GM12873 (cell line): ENCODE measurements at regions not wholly inside any gene's neighbourhood (a gene's known extent, or its start where the extent isn't known, plus 50 kb on each side); places are given as distances from the start of the nearest gene placed in this dataset.

ENCODE experiments used
- CTCF ChIP-seq: IDR thresholded peaks from 2 replicates; pipeline ENCODE4 v1.5.1; 2012; ENCODE audit warnings: low read depth, mild to moderate bottlenecking, moderate library complexity, low read length, control low read depth; ENCODE audit not compliant: insufficient read depth; ENCODE audit errors: missing control alignments

DNA sequence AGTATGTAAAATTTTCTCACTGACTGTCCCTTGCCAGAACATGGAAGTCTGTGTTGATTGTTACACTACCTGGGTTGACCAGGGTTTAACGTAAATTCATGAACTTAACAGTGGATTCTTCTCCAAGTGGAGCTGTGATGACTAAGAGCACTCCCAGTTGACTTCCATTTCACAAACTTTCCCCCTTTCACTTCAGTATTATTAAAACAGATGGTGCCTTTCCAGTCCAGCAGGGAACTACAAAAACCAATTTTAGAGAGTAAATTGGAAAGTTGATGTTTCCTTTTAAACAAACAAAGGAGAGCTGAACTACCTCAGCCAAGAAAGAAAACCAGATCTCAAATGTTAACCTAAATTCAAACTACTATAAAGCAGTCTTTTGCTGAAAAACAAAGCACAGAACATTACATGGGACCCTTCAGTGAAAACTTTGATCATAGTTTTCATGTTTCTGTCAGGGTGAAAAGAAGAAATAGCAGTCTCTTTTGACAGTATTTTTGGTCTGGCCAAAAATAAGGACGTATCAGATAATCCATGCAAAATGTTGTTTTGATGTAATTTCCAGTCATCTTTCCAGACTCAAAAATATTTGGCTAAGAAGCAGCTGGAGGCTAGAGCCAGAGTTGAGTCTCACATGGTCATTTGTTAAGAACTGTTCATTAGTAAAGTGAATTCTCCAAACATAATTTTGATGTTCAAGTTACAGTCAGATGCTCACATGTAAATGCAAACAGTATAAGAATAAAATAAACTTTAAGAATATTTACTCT lies 479.9 kb upstream of the AKR1E2 start:
- no peak for TF ChIP-seq CTCF

DNA sequence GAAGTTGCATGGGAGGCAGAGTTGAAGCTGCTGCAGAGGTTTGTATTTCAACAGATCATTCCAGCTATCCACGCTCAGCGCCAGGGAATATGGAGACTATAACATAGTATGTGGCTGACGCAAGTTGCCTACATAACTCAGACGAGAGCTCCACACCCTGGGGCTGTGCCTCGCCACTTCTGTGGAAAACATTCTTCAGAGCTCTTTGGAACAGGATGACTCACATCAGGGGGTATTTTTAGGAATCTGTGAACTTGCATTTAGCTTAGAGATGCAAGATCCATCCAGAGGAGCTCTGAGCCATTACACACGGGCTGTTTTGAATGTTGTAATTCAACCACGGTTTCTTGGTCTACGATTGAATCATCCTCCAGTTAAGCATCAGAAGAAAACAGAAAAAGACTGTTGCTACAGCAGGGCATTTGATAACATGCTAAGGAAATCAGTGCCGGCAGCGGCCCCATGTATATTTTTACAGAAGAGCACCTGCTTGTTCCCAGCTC lies 481.5 kb upstream of the AKR1E2 start:
- TF ChIP-seq CTCF = no peak

DNA sequence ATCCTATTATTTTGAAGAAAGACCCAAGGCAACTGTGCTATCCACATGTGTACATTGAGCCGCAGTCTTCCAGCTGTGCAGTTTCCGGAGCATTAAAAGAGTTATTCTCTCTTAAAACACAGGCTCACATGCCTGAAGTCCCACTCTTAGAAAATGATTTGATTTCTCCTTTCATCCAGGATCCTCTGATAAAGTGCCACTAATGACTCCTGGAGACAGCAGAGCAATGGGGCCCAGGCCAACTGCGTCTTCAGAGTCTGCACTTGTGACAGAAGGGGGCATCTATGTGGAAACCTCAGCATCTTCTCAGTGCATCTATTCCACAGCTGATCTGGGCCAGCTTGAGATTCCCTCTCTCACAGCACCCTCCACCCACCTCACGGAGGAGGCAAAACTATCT lies 482.1 kb upstream of the AKR1E2 start:
- no peak for TF ChIP-seq CTCF

DNA sequence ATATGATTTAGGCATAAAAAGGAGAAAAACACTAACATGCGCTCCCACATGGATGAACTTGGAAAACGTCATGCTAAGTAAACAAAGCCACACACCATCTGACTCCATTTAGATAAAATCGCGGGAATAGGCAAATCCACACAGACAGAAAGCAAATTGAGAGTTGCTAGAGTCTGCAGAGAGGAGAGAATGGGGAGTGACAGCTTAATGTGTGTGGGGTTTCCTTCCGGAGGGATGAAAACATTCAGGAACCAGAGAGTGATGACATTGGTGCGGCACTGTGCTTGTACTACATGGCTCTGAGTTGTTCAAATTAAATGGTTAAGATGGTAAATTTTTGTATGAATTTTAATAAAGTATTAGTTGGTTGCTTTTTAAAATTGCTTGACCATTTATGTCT lies 482.9 kb upstream of the AKR1E2 start:
- TF ChIP-seq CTCF = no peak

DNA sequence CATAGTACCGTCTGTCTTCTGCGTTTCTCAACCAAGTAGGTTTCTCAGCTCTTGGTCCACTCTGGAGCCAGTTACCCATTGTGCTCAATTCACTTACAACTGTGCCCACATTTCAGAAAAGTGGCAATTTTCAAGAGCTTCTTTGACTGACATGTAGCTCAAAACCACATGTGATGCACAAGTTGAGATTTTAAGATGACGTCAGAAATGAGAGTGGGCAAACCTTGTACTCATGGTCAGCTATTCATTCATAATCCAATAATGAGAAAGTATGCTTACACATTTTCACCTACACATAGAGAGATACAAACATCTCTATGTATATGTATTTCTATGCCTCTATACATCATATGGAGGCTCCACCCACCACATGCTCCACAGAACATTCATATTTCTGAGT lies 487.2 kb upstream of the AKR1E2 start:
- TF ChIP-seq CTCF = no peak

- TF ChIP-seq CTCF = no peak
Measured at GRCh38 chr10:4337563-4337962, 488.4 kb upstream of the AKR1E2 start.

GRCh38 chr10:4334871-4335270 lies 491.1 kb upstream of the AKR1E2 start:
- no peak for TF ChIP-seq CTCF
